ENCODE measurements at regions not wholly inside any gene's neighbourhood (a gene's known extent, or its start where the extent isn't known, plus 50 kb on each side); places are given as distances from the start of the nearest gene placed in this dataset.

- Histone ChIP-seq H3K4me3 (ENCODE audit: low read length) (no peak overlapping the region), H3K27me3 (ENCODE audit: low read depth, low read length) (no peaks in the 10 kb centered on the region), H3K27ac (ENCODE audit: low read length) (peak overlapping the region; percentile 64), H3K4me2 (ENCODE audit: low read length) (peak overlapping the region; percentile 24; the same call in 1 of the 2 replicates), H3K79me2 (ENCODE audit: low read length) (no peaks in the 10 kb centered on the region), H3K9me3 (ENCODE audit: insufficient read depth, low read length) (no peaks in the 10 kb centered on the region), H4K20me1 (ENCODE audit: insufficient read depth, low read length) (no peaks in the 10 kb centered on the region), H3K4me1 (ENCODE audit: low read length) (peaks cover 24% of the 10 kb centered on the region), H2AFZ (ENCODE audit: low read depth, low read length) (no peak overlapping the region), H3K36me3 (replicated peaks; ENCODE audit: low read depth, low read length) (no peaks in the 10 kb centered on the region), H3K9ac (ENCODE audit: low read length) (no peak overlapping the region; the same call in 1 of the 2 replicates)
- TF ChIP-seq CTCF (IDR thresholded peaks at IDR 0.05; ENCODE audit: low read depth, low read length) (no peak), EZH2phosphoT487 (IDR thresholded peaks at IDR 0.05; ENCODE audit: low read depth) (no peak)
Measured at GRCh38 chr4:148893095-148893494, 450.9 kb upstream of the NR3C2 start.

DNA sequence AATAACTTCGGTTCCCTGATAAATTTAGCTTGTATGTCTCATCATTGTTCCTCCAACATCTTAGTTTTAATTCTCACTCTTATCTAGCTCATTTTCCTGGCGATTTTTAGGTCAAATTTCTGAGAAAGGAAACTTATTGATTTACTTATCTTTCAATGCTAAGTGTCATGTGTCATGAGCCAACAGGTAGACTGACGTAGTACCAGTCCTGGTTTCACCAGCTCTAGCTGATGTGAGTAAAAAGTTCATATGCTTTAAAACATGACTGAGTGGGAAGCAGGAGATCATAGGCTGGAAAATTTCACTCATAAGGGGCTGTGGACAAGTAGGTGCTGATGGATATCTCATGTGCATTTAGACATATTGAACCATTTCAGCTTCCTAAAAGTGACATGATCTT, 441.7 kb upstream of the NR3C2 start:
- Histone ChIP-seq H3K4me2 (ENCODE audit: low read length) (no peak overlapping the region), H2AFZ (ENCODE audit: low read depth, low read length) (peak overlapping the region; percentile 44; the same call in 1 of the 2 replicates), H3K27ac (ENCODE audit: low read length) (no peak overlapping the region), H3K9ac (ENCODE audit: low read length) (no peak overlapping the region), H3K79me2 (ENCODE audit: low read length) (no peaks in the 10 kb centered on the region), H4K20me1 (ENCODE audit: insufficient read depth, low read length) (no peaks in the 10 kb centered on the region), H3K36me3 (replicated peaks; ENCODE audit: low read depth, low read length) (no peaks in the 10 kb centered on the region), H3K27me3 (ENCODE audit: low read depth, low read length) (no peaks in the 10 kb centered on the region), H3K9me3 (ENCODE audit: insufficient read depth, low read length) (no peaks in the 10 kb centered on the region), H3K4me1 (ENCODE audit: low read length) (no peaks in the 10 kb centered on the region), H3K4me3 (ENCODE audit: low read length) (no peak overlapping the region)
- TF ChIP-seq EZH2phosphoT487 (IDR thresholded peaks at IDR 0.05; ENCODE audit: low read depth), result no peak
- no peak for TF ChIP-seq CTCF (IDR thresholded peaks at IDR 0.05; ENCODE audit: low read depth, low read length)

DNA sequence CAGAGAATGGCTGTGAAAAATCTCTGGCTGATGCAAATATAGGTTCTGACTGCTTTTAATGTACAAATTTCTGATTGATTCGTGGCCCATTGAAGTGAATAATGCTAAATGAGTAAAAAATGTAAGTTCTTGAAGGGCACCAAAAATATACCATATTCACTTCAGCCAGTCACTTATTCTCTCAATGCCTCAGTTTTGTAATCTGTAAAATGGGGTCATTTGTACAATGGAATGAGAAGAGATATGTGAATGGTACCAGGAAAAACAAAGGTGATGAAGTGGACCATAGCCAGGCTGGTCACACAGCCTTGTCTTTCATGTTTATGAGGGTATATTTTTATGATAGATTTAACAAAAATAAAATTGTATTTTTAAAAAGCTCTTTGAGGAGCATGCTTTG, 441.2 kb upstream of the NR3C2 start:
- no peak for TF ChIP-seq EZH2phosphoT487 (IDR thresholded peaks at IDR 0.05; ENCODE audit: low read depth)
- TF ChIP-seq CTCF (IDR thresholded peaks at IDR 0.05; ENCODE audit: low read depth, low read length), result no peak
- Histone ChIP-seq H3K4me2 (ENCODE audit: low read length) (no peak overlapping the region), H2AFZ (ENCODE audit: low read depth, low read length) (no peak overlapping the region), H3K27me3 (ENCODE audit: low read depth, low read length) (no peaks in the 10 kb centered on the region), H4K20me1 (ENCODE audit: insufficient read depth, low read length) (no peaks in the 10 kb centered on the region), H3K4me1 (ENCODE audit: low read length) (no peaks in the 10 kb centered on the region), H3K27ac (ENCODE audit: low read length) (no peak overlapping the region), H3K9me3 (ENCODE audit: insufficient read depth, low read length) (no peaks in the 10 kb centered on the region), H3K9ac (ENCODE audit: low read length) (no peak overlapping the region), H3K4me3 (ENCODE audit: low read length) (no peak overlapping the region), H3K79me2 (ENCODE audit: low read length) (no peaks in the 10 kb centered on the region), H3K36me3 (replicated peaks; ENCODE audit: low read depth, low read length) (no peaks in the 10 kb centered on the region)

GRCh38 chr4:148881860-148882643, 439.8 kb upstream of the NR3C2 start:
- TF ChIP-seq CTCF (IDR thresholded peaks at IDR 0.05; ENCODE audit: low read depth, low read length) (no peak), EZH2phosphoT487 (IDR thresholded peaks at IDR 0.05; ENCODE audit: low read depth) (no peak)
- Histone ChIP-seq H3K79me2 (ENCODE audit: low read length) (no peaks in the 10 kb centered on the region), H3K4me1 (ENCODE audit: low read length) (no peaks in the 10 kb centered on the region), H3K27me3 (ENCODE audit: low read depth, low read length) (no peaks in the 10 kb centered on the region), H3K9ac (ENCODE audit: low read length) (no peak overlapping the region), H3K4me3 (ENCODE audit: low read length) (no peak overlapping the region), H3K36me3 (replicated peaks; ENCODE audit: low read depth, low read length) (no peaks in the 10 kb centered on the region), H4K20me1 (ENCODE audit: insufficient read depth, low read length) (no peaks in the 10 kb centered on the region), H2AFZ (ENCODE audit: low read depth, low read length) (no peak overlapping the region), H3K27ac (ENCODE audit: low read length) (no peak overlapping the region), H3K9me3 (ENCODE audit: insufficient read depth, low read length) (no peaks in the 10 kb centered on the region), H3K4me2 (ENCODE audit: low read length) (no peak overlapping the region)

All from OCI-LY3 (cell line).